BJ (cell line): ENCODE measurements at regions not wholly inside any gene's neighbourhood (a gene's known extent, or its start where the extent isn't known, plus 50 kb on each side); places are given as distances from the start of the nearest gene placed in this dataset.

Experiments used
- CTCF ChIA-PET: fragments of 350-600 bp; formaldehyde crosslinking; extraction: SDS; loops from one replicate; lab custom pipeline; 2021; ENCODE audit warnings: antibody characterized with exemption, inconsistent platforms; lab: Yijun Ruan, JAX
- POLR2A ChIA-PET: fragments of 300-600 bp; sonication (Branson Sonifier 250); formaldehyde crosslinking; extraction: SDS; loops from one replicate; lab custom pipeline; 2021; ENCODE audit warnings: antibody characterized with exemption; lab: Charles Lee
- DNase-seq: peaks from one replicate; pipeline ENCODE4 v3.0.0-alpha.2; 2011; ENCODE audit warnings: low read depth
- H3K27me3 ChIP-seq: 2 replicates; pipeline ENCODE4 v1.6.0; 2011; ENCODE audit warnings: low read length; ENCODE audit not compliant: control insufficient read depth, insufficient read depth
- H3K36me3 ChIP-seq: 2 replicates; pipeline ENCODE4 v1.5.1; 2011; ENCODE audit warnings: low read length; ENCODE audit not compliant: control insufficient read depth, insufficient read depth
- H3K4me3 ChIP-seq: 2 replicates; pipeline ENCODE4 v1.5.1; 2011; ENCODE audit warnings: low read depth, mild to moderate bottlenecking, control low read depth, low read length
- CTCF ChIP-seq: IDR thresholded peaks from 2 replicates; pipeline ENCODE4 v1.5.1; 2011; ENCODE audit warnings: low read depth, mild to moderate bottlenecking, control low read depth, inconsistent platforms, low read length, moderate library complexity; ENCODE audit not compliant: insufficient read depth

DNA sequence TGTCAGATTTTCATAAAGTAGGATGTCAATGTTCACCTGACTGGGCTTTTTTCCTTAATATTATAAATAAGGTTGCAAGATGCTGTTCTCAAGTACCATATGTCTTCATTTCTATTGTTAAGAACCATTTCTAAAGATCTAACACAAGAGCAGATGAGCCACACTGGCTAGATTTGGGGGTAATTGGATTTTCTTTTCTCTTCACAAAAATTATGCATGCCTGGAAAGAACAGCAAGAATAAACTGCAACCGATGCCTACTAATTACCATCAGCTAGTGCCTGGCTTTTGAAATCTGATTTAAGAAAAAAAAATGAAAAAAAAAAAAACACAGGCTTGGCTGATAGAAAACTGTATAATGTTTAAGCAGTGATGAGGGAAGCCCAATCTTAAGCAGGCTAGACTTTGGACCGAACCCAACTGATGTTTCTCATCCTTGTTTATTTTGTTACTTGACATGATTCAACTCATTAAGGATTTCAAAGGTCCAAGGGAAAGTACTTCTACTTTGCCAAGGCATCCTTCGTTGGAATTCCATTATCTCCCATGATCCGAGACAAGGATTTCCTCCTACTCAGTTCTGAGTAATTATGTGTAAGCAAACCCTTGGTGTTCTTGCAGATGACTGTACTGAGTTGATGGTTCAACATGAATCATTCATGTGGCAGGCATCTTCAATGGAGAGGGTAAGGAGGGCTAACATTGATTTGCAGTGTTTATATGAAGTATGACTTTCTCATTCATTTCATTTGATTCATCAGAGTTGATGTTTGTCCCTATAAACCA is 300.5 kb downstream of the SPRY2 start:
- POLR2A ChIA-PET: no interaction called here
- Histone ChIP-seq H3K36me3 (no peaks in the 10 kb centered on the region), H3K4me3 (no peak overlapping the region), H3K27me3 (no peaks in the 10 kb centered on the region)
- no peak for TF ChIP-seq CTCF
- CTCF ChIA-PET: interaction anchor here (0.6 to 2.1 kb wide), 3 partner anchors 8 to 362 kb away, joined by 3 to 4 read pairs (median 3); no protein-coding TSS in a partner anchor
- peak; percentile 97 for DNase-seq

GRCh38 chr13:80039000-80039399 is 301.9 kb downstream of the SPRY2 start:
- no peak overlapping the region for H3K4me3 ChIP-seq
- H3K27me3 ChIP-seq: no peaks in the 10 kb centered on the region
- POLR2A ChIA-PET: no interaction called here
- CTCF ChIA-PET: no interaction called here
- TF ChIP-seq CTCF: no peak
- no peak for DNase-seq
- no peaks in the 10 kb centered on the region for H3K36me3 ChIP-seq

DNA sequence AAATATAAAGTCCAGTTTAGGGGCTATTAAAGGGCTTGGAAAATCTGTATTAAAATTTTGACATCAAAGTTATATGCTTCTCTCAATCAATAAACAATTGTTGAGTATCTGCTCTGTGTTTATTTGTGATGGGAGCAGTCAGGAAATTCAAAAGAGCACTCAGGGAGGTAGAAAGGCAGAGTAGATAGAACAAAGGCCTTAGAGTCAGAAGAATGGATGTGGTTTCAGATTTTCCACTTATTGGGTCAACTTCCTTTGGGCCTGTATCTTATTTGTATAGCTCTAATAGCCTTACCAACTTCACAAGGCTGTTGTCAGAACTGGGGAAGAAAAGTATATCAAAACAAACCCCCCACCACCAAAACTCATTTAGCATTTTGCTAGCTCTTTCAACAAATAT is 302.6 kb downstream of the SPRY2 start:
- CTCF ChIA-PET: interaction anchor here (1.2 kb wide), 1 partner anchor 25 kb away, joined by 3 read pairs; no protein-coding TSS in a partner anchor
- Histone ChIP-seq H3K4me3 (no peak overlapping the region), H3K27me3 (no peaks in the 10 kb centered on the region), H3K36me3 (no peaks in the 10 kb centered on the region)
- POLR2A ChIA-PET: interaction anchor here (0.8 kb wide), 1 partner anchor 296 kb away, joined by 3 read pairs; no protein-coding TSS in a partner anchor
- DNase-seq: no peak
- TF ChIP-seq CTCF: no peak

GRCh38 chr13:80037505-80037888 is 303.4 kb downstream of the SPRY2 start:
- TF ChIP-seq CTCF: no peak
- POLR2A ChIA-PET: no interaction called here
- no peak overlapping the region for H3K4me3 ChIP-seq
- no peaks in the 10 kb centered on the region for H3K27me3 ChIP-seq
- CTCF ChIA-PET: interaction anchor here (0.6 to 1.2 kb wide), 2 partner anchors 24 to 254 kb away, joined by 3 read pairs; no protein-coding TSS in a partner anchor
- DNase-seq: peak; percentile 62
- no peaks in the 10 kb centered on the region for H3K36me3 ChIP-seq

DNA sequence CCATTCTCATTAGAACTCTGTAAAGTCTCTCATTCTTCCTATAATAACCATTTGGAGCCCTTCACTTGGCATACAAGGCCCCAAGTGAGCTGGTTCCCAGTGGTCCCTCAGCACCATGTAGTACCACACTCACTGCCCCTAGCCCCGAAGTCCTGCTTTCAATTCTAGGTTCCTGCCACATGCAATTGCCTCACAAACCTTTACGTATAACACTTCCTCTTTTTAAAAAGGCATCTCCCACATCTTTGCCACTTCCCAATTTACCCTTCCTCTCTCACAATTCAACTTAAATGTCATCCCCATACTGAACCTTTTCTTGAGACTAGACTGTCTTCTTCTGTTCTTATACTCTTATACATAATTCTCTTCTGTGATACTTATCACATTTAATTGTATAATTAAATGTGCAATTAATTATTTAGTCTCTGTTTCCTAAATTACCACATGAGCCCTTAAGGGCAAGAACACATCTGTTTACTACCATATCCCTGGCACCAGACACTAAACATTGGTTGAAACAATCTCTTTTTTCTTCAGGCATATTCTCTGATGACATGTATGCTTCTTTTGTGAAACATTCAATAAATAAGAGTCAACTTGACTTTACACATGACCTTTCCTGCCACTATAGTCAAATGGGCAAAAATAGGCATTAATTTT is 304.0 kb downstream of the SPRY2 start:
- CTCF ChIA-PET: interaction anchor here (1.2 kb wide), 1 partner anchor 23 kb away, joined by 3 read pairs; no protein-coding TSS in a partner anchor
- H3K27me3 ChIP-seq: no peaks in the 10 kb centered on the region
- POLR2A ChIA-PET: no interaction called here
- TF ChIP-seq CTCF: no peak
- H3K36me3 ChIP-seq: no peaks in the 10 kb centered on the region
- no peak overlapping the region for H3K4me3 ChIP-seq
- no peak for DNase-seq
